Coronary artery (tissue), 2 donors: ENCODE measurements at regions not wholly inside any gene's neighbourhood (a gene's known extent, or its start where the extent isn't known, plus 50 kb on each side); places are given as distances from the start of the nearest gene placed in this dataset.

Experiments
- DNase-seq: peaks from one replicate; pipeline ENCODE4 v3.0.0-alpha.2; 2017; ENCODE audit warnings: low spot score
- H3K27ac ChIP-seq, 2 donors: fragments of 200-600 bp; sonication (generic); one replicate each; pipeline ENCODE4 v1.5.1; 2016 to 2019
- H3K4me3 ChIP-seq: fragments of 200-600 bp; sonication (generic); 2 replicates; pipeline ENCODE4 v1.5.1; 2016; ENCODE audit warnings: mild to moderate bottlenecking, moderate library complexity
- TF ChIP-seq, protein P1 (sequence below): fragments of 200-600 bp; sonication (generic); IDR thresholded peaks from one replicate; pipeline ENCODE4 v1.5.1; 2019; ENCODE audit warnings: antibody characterized with exemption

DNA sequence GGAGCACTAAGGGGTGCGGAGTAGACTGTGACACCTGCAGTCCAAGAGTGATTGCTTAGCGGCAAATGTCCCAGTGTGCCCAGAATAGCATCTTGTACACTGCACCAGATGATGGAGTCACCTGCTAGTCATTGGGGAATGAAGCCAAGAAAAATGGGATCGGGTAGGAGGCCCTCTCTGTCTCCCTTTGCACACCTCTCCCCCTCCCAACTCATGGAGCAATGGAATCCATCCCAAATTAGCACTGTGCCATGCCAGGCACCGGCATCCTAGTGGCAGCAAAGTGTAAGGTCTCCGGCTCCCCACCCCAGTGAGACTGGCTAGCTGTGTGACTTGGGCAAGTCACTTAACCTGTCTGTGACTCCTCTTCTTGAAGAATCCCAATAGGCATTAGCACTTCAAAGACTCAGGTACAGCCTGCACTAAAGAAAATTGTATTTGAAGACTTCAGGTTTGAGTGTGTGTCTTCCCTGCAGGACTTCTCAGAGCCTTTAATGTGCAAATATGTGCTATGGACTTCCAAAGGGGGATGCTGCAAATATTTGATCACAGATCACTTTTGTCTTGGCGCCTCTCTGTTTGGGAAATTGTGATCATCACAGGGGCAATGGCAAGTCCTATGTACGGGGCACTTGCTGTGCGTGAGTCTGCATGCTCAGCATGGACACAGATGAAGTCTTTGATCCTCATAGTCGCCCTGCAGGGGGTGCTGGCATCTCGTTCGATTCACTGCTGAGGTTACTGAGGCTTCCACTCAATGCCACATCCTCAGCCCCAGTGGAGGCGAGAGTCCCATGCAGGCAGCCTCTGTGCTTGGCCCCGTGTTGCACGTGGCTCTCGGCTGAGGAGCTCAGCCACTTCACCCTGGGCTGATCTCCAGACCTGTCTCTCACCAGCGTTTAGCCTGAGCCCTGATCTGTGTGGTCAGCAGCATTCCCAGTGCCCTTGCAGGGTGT lies 272.9 kb upstream of the C1orf174 start:
- TF ChIP-seq, protein P1, sequence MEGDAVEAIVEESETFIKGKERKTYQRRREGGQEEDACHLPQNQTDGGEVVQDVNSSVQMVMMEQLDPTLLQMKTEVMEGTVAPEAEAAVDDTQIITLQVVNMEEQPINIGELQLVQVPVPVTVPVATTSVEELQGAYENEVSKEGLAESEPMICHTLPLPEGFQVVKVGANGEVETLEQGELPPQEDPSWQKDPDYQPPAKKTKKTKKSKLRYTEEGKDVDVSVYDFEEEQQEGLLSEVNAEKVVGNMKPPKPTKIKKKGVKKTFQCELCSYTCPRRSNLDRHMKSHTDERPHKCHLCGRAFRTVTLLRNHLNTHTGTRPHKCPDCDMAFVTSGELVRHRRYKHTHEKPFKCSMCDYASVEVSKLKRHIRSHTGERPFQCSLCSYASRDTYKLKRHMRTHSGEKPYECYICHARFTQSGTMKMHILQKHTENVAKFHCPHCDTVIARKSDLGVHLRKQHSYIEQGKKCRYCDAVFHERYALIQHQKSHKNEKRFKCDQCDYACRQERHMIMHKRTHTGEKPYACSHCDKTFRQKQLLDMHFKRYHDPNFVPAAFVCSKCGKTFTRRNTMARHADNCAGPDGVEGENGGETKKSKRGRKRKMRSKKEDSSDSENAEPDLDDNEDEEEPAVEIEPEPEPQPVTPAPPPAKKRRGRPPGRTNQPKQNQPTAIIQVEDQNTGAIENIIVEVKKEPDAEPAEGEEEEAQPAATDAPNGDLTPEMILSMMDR: no peak
- Histone ChIP-seq H3K4me3 (no peak overlapping the region), H3K27ac (no peak overlapping the region)
- peak; percentile 60 for DNase-seq

DNA sequence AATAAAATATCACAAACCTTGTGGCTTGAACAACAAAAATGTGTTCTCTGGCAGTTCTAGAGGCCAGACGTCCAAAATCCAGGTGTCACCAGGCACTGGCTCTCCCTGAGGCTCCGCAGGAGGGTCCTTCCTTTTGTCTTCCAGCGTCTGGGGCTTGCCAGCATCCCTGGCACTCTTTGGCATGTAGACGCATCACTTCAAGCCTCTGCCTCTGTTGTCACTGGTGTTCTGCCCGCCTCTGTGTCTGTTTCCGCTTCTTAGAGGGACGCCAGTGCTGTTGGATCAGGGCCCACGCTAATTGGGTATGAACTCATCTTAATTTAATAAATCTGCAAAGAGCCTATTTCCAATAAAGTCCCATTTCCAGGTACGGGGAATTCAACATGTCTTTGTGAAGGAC lies 273.7 kb upstream of the C1orf174 start:
- DNase-seq: peak; percentile 31
- Histone ChIP-seq H3K4me3 (no peak overlapping the region), H3K27ac (no peak overlapping the region)
- TF ChIP-seq, protein P1: no peak

DNA sequence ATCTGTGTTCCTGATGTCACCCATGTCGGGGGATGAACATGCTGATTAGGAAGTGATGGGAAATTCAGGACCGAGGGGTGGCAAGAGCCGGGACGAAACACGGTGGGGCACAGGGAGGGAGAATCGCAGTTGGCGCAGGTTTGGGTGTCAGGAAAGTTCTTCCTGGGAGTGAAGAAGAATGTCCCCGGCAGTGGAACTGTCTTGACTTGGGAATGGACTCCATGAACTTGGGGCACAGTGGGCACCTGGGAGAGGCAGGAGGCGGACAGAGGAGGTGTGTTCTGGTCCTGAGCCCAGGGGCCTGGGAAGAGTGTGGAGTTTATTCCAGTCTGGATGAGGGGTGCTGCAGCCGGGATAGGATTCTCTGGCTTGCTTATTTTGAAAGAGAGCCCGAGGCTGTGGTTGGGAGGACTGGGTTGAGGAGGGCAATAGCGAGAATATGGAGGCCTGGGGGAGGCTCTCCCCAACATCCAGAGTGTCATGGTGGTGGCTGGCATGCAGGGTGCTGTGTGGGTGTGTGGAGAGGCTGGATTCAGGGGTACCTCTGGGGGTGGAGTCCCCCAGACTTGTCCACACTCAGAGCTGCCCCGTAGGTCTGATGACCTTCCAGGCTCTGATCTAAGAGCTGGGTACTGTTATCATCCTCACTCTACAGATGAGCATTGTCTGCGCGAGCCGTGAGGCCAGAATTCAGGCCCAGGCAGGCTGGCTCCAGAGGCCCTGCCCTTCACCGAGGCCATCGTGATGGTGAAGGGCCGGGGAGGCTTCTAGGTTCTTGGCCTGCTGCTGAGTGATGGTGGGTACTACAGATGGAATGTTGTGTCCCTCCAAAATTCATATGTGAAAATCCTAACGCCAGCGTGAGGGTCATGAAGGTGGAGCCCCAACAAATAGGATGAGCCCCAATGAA lies 274.5 kb upstream of the C1orf174 start:
- DNase-seq: peak; percentile 56
- Histone ChIP-seq H3K4me3 (no peak overlapping the region), H3K27ac (no peak overlapping the region)
- TF ChIP-seq, protein P1: no peak

DNA sequence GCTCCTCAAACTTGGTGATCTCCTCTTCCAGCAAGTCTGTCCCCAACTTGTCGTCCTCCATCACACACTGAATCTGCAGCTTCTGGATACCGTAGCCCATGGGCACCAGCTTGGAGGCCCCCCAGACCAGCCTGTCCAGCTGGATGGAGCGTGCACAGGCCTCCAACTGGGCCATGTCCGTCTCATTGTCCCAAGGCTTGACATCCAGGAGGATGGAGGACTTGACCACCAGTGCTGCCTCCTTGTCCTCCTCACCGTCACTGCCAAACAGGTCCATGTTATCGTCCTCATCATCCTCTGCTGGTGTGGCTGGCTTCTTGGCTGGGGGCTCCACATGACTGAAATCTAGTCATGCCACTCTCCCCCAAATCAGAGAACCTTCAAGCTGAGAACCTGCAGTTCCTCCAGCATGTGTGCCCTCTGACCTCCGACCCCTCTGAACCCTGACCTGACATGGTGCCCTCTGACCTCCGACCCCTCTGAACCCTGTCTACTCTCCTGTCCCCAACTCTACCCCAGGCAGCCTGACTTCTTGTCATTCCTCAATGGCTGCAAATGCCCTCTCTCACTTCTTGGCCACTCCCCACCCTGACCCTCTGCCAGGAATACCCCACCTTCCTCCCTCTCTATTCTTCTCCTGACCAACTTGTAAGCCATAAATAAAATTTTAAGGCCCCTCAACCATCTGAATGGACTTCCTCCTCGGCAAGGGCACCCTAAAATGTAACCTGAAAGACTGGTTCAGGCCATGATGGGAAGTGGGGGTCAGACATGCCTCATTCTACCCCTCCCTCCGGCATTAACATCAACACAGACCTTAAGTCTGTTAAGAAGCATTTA lies 275.7 kb upstream of the C1orf174 start:
- DNase-seq: peak; percentile 36
- H3K4me3 ChIP-seq: no peak overlapping the region
- TF ChIP-seq, protein P1: no peak
- H3K27ac ChIP-seq: no peak overlapping the region

DNA sequence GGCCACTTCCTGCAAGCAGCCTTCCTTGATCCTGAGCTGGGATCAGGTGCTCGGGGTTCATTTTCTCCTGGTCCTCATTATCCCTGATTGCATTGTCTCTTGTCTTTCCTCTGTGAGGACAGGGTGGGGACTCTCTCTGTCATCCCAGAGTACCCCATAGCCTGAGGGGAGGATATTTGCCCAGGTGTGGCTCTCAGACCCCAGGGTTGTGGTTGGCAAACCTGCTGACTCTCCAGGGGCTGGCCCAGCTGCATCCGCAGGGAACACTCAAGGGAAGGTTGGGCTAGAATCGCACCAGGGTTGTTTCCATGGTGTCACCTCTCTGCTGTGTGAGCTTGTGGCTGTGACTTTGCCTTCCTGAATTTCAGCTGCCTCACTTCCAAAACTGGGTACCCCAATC lies 276.8 kb upstream of the C1orf174 start:
- H3K27ac ChIP-seq: no peak overlapping the region
- no peak overlapping the region for H3K4me3 ChIP-seq
- DNase-seq: peak; percentile 41
- TF ChIP-seq, protein P1: no peak

DNA sequence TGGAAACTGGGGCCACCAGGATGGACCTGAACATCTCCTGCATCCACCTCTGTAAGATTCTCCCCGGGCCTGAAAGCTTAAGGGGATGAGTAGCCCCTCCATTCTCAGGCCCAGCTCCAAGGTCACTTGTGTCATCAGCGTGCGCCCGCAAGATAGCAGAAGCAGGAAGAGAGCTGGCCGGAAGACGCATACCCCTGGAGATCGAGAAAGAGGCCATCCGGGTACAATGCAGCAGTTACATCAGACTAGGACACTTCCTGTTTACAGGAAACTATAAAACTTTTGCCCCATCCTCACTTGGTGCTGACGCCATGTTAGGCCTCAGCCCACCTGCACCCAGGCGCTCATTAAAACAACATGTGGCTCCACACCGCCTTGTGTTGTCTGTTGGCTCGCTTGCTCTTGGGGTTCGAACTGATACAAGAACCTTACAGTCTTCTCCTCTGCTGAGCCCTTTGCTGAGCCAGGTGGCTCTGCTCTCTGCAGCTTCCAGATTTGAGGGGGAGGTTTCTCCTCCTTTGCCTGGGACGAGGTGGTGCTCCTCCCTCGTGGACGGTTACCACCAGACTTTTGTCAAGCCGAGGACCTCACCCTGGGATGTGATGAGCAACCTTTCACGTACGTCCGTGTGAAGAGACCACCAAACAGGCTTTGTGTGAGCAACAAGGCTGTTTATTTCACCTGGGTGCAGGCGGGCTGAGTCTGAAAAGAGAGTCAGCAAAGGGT lies 277.5 kb upstream of the C1orf174 start:
- Histone ChIP-seq H3K27ac (no peak overlapping the region), H3K4me3 (no peak overlapping the region)
- TF ChIP-seq, protein P1: no peak
- peak; percentile 29 for DNase-seq
